Type B pancreatic cell (in vitro differentiated cells): ENCODE measurements at regions not wholly inside any gene's neighbourhood (a gene's known extent, or its start where the extent isn't known, plus 50 kb on each side); places are given as distances from the start of the nearest gene placed in this dataset.

ENCODE experiments used
- DNase-seq: peaks from one replicate; pipeline ENCODE4 v3.0.0; 2021; ENCODE audit warnings: mixed read lengths; ENCODE audit not compliant: unreplicated experiment; ENCODE audit errors: extremely low spot score
- H3K27ac Mint-ChIP-seq: 2 replicates; pipeline ENCODE4 v1.8.0; 2021; ENCODE audit warnings: mild to moderate bottlenecking, mixed read lengths
- H3K27me3 Mint-ChIP-seq: 2 replicates; pipeline ENCODE4 v1.8.0; 2021; ENCODE audit warnings: mixed read lengths
- H3K36me3 Mint-ChIP-seq: 2 replicates; pipeline ENCODE4 v1.8.0; 2021; ENCODE audit warnings: mixed read lengths
- H3K4me1 Mint-ChIP-seq: one replicate; pipeline ENCODE4 v1.8.0; 2021; ENCODE audit warnings: mixed read lengths; ENCODE audit not compliant: unreplicated experiment
- H3K4me3 Mint-ChIP-seq: 2 replicates; pipeline ENCODE4 v1.8.0; 2021; ENCODE audit warnings: mild to moderate bottlenecking, mixed read lengths
- H3K9me3 Mint-ChIP-seq: 2 replicates; pipeline ENCODE4 v1.8.0; 2021; ENCODE audit warnings: mixed read lengths
- TF ChIP-seq, protein P1 (sequence below): fragments of 200-600 bp; sonication (generic); conservative IDR thresholded peaks from 2 replicates; pipeline ENCODE4 v1.5.0; 2021; ENCODE audit warnings: antibody characterized with exemption, mild to moderate bottlenecking

DNA sequence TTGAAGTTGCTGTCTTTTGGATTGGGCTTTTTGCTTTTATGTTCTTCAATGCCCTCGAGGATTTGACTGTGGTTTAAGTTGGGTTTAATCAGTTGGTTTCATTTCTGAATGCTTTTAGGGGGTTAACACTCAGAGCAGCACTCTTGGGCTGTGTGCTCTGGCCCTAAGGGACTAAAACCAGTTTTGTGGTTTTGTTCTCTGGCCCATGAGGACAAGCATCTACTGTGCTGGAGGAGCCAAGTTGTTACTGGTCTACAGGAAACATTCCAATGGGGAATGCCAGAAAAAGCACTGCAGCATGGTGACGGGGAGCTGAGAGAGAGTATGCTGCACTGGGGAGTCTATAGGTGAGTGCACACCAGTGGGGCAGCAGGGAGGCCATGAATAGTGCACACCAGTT lies 596.9 kb downstream of the ZBBX start:
- no peaks in the 10 kb centered on the region for H3K9me3 Mint-ChIP-seq
- H3K4me3 Mint-ChIP-seq: no peak overlapping the region
- no peaks in the 10 kb centered on the region for H3K27me3 Mint-ChIP-seq
- no peak for DNase-seq
- H3K4me1 Mint-ChIP-seq: no peaks in the 10 kb centered on the region
- no peaks in the 10 kb centered on the region for H3K36me3 Mint-ChIP-seq
- TF ChIP-seq, protein P1, sequence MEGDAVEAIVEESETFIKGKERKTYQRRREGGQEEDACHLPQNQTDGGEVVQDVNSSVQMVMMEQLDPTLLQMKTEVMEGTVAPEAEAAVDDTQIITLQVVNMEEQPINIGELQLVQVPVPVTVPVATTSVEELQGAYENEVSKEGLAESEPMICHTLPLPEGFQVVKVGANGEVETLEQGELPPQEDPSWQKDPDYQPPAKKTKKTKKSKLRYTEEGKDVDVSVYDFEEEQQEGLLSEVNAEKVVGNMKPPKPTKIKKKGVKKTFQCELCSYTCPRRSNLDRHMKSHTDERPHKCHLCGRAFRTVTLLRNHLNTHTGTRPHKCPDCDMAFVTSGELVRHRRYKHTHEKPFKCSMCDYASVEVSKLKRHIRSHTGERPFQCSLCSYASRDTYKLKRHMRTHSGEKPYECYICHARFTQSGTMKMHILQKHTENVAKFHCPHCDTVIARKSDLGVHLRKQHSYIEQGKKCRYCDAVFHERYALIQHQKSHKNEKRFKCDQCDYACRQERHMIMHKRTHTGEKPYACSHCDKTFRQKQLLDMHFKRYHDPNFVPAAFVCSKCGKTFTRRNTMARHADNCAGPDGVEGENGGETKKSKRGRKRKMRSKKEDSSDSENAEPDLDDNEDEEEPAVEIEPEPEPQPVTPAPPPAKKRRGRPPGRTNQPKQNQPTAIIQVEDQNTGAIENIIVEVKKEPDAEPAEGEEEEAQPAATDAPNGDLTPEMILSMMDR: no peak
- no peak overlapping the region for H3K27ac Mint-ChIP-seq

DNA sequence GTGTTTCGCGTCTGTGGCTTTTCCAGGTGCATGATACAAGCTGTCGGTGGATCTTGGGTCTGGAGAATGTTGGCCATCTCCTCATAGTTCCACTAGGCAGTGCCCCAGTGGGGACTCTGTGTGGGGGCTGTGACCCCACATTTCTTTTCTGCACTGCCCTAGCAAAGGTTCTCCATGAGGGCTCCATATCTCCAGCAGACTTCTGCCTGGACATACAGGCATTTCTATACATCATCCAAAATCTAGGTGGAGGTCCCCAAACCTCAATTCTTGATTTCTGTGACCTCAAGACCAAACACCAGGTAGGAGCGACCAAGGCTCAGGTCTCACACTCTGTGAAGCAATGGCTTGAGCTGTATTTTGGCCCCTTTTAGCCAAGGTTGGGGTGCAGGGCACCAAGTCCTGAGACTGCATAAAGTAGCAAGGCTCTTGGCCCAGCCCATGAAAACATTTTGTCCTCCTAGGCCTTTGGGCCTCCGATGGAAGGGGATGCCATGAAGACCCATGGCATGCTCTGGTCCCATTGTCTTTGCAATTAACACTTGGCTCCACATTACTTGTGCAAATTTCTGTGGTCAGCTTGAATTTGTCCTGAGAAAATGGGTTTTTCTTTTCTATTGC lies 615.3 kb downstream of the ZBBX start:
- DNase-seq: no peak
- Mint-ChIP-seq H3K4me1 (no peaks in the 10 kb centered on the region), H3K9me3 (no peaks in the 10 kb centered on the region), H3K27ac (no peak overlapping the region), H3K4me3 (no peak overlapping the region), H3K36me3 (no peaks in the 10 kb centered on the region), H3K27me3 (no peaks in the 10 kb centered on the region)
- TF ChIP-seq, protein P1: no peak

GRCh38 chr3:166759736-166760513 lies 620.2 kb downstream of the ZBBX start:
- Mint-ChIP-seq H3K27me3 (no peaks in the 10 kb centered on the region), H3K36me3 (no peaks in the 10 kb centered on the region), H3K4me1 (no peaks in the 10 kb centered on the region), H3K9me3 (peaks cover 5% of the 10 kb centered on the region), H3K4me3 (no peak overlapping the region), H3K27ac (no peak overlapping the region)
- TF ChIP-seq, protein P1: no peak
- no peak for DNase-seq

GRCh38 chr3:166752214-166752613 lies 627.9 kb downstream of the ZBBX start:
- Mint-ChIP-seq H3K27ac (no peak overlapping the region), H3K27me3 (no peaks in the 10 kb centered on the region), H3K36me3 (no peaks in the 10 kb centered on the region), H3K9me3 (peaks cover 6% of the 10 kb centered on the region), H3K4me1 (no peaks in the 10 kb centered on the region), H3K4me3 (no peak overlapping the region)
- TF ChIP-seq, protein P1: no peak
- no peak for DNase-seq

DNA sequence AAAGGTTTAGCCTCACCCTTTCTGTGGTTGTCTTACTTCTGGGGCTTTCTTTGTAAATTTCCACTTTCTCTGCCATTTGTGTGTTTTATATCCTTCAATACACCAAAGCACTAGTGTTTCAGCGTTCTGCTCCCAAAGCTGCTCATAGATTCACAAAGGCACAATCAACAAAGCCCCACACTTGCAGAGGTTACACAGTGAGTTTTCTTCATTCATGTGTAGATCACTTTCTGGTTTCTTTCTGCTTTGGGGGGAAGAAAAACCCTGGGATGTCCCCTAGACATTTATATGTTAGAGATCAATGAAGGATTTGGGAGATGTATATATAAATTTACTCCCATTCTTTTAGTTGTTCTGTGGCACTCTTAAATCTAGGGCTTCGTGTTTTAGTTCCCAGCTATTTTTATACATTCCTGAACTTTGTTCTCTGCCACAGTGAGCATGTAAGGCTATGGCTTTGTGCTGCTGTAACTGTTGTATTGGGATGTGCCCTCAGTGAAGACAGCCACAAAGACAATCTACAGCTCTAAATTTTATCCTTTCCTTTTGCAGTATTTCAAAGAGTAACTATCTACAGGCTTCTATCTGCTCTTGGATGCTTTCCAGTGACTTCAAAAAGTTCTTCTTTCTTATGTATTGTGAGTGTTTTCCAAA lies 636.5 kb downstream of the ZBBX start:
- TF ChIP-seq, protein P1: no peak
- Mint-ChIP-seq H3K9me3 (no peaks in the 10 kb centered on the region), H3K4me1 (no peaks in the 10 kb centered on the region), H3K4me3 (no peak overlapping the region), H3K27ac (no peak overlapping the region), H3K36me3 (no peaks in the 10 kb centered on the region), H3K27me3 (no peaks in the 10 kb centered on the region)
- DNase-seq: no peak
